ENCODE measurements at regions not wholly inside any gene's neighbourhood (a gene's known extent, or its start where the extent isn't known, plus 50 kb on each side); places are given as distances from the start of the nearest gene placed in this dataset.

DNA sequence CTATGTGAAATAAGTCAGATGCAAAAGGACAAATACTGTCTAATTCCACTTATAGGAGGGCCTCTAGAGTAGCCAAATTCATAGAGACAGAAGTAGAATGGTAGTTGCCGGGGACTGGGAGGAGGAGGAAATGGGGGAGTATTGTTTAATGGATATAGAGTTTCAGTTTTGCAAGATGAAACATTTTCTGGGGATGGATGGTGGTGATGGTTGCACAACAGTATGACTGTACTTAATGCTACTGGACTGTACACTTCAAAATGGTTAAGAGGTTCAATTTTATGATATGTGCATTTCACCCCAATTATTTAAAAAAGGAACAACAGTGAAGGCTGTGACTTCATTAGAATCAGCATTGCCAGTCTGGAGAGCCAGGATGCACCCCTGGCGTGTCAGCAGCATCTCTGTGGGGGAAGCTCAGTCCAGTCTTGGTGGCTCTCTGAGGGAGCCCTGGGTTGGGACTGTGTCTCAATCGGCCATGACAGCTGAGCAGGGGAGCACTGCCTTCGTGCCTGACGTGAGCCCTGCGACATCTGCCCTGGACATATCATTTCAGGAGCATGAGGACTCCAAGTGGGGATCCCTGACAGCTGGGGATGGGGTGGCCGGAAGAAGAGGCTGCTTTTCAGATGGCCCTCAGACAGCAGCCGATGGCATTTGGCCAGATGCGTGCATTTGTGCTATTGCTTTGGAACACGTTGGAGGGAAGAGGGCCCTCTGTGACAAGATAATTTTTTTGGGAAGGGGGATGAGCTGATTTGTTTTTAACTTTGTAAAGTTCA is 130.8 kb upstream of the STC2 start:
- no peak for DNase-seq

DNA sequence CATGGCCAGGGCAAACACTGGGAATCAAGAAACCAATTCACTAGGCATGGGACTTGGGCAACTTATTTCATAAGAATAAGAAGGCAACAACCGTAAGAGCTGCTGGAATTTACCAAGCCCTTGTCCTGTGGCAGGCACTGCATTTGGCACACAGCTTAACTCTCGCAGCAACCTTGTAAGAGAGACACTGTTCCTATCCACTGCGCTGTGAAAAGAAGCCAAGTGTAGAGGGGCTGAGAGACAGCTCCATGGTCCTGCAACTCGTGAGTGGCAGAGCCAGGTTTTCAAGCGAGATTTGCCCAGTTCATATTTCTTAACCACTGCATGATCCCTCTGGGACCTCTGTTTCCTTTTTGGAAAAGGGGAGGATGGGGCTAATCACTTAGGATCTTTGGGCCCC is 129.3 kb upstream of the STC2 start:
- no peak for DNase-seq

DNA sequence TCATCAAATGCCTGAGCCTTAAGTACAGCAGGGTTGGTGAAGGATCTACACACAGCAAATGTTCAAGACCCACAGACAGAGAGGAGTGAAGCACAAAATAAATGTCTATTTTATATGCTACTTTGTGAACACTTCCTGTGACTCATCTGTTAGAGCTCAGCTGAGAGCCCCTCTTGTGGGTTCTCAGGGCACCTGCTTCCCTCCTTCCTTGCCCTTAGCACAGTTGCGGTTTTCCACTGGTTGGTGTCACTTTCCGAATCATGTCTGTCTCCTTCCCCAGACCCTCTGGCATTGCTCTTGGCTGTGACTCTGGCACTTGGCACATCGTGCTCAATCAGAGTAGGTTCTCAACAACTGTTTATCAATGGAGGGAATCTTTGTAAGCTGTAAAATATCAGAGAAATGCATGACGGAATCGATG is 128.5 kb upstream of the STC2 start:
- no peak for DNase-seq

DNA sequence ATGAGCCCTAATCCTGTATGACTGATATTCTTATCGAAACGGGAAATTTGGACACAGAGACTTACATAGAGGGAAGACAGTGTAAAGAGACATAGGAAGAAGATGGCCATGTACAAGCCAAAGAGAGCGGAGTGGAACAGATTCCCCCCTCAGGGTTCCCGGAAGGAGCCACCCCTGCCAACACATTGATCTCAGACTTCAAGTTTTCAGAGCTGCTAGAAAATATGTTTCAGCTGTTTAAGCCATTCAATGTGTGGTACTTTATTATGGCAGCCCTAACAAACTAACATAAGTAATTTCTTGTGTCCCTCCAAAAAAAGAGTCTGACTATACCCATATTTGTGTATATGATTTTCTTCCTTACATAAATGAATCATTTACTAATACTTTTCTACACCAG is 128.0 kb upstream of the STC2 start:
- no peak for DNase-seq

DNA sequence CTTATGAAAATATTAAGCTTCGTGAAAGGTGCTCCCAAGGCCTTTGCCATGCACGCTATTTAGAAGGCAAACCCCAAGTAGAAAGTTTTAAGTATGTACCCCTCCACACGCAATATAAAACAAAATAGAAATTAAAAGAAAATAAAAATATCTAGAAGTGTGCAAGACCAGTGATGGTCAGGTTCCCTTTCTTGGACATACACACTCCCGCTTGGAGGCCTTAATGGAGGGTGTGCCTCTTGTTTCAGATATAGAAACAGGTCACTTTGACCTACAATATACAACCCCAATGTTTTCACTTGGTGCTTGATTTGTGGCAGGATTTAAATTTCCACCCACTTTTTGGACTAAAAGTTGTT is 127.4 kb upstream of the STC2 start:
- no peak for DNase-seq

DNA sequence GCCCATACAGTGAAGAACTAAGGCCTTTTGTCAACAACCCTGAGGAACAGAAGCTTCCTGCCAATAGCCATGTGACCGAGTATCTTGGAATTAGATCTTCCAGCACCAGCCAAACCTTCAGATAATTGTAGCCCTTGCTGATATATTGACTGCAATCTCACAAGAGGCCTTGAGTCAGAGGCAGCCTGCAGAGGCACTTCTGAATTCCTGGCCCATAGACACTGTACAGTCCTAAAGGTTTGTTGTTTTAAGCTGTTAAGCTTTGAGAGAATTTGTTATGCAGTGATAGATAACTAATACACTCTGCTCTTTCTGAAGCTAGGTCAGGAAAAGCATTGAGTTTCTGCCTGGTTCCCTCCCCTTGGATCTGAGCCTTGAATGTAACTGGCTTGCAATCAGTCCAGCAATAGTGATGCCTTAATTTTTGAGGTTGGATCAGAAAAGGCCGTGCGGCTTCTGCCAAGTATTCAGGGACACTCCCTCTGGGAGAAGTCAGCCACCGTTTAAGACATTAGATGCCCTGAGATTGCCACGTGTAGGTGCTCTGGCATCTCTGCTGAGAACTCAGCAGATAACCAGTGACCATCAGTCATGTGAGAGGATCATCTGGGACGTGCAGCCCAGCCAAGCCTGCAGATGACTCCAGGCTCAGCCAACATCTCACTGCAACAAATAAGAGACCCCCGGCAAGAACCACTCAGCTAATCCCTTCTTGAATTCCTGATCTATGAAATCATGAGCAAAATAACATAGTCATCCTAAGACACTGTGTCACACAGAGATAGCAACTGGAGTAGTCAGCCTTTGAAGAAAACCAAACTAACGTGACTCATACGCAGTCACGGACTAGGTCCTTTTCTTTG is 126.8 kb upstream of the STC2 start:
- peak; percentile 84 for DNase-seq

GRCh38 chr5:173454361-173454735 is 126.1 kb upstream of the STC2 start:
- DNase-seq: no peak

DNA sequence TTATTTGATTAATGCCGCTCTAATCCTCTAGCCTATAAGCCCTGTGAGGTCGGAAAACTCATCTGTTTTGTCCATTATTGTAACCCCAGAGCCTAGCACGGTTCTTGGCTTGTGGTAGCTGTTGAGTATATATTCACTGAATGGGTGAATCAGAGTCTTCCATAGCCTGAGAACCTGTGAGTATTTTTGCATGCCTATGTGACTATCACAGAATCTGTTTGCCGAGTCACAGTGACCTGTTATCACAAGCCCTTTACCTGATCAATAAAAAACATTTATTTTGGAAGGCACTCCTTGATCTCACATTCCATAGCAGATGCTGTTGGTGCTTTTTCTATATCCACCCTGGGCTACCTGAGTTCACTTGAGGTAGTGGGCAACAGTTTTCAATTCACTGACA is 125.0 kb upstream of the STC2 start:
- no peak for DNase-seq

GRCh38 chr5:173452119-173452905 is 124.1 kb upstream of the STC2 start:
- no peak for DNase-seq

- DNase-seq: no peak
Measured at GRCh38 chr5:173451651-173452050, 123.4 kb upstream of the STC2 start.

GRCh38 chr5:173451031-173451430 is 122.8 kb upstream of the STC2 start:
- DNase-seq: no peak

DNA sequence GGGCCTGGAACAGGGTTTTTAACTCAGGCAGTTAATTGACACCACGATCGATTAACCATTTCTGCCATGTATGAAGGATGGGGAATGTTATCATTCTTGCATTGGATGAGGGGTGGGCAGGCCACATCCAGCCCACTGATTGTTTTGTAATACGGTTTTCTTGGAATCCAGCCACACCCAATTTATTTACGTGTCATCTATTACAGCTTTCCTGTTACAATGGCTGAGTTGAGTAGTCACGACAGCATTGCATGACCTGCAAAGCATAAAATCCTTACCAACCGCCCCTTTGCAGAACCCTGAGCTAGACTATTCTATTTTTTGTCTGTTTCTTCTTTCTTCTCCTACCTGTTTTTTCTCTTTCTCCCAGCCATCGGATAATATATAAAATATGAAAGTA is 122.0 kb upstream of the STC2 start:
- DNase-seq: no peak

- DNase-seq: no peak
Measured at GRCh38 chr5:173448856-173449255, 120.6 kb upstream of the STC2 start.

DNA sequence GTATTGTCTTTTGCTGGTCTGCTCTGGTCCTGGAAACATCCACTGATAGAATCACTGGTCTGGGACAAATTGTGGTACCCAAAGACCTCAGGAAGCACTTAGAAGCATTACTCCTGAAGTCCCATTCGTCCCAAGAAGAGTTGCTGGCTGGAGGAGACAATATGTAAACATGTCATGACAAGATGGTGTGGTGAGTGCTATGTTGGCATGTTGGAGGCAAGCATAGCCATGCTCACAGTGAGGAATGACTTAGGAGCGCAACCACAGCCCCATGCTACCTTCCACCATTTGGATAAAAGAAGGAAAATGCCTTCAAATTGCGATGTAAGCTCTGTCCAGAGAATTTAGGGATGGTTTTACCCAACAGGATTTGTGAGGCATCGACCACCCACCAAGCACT is 115.8 kb upstream of the STC2 start:
- DNase-seq: no peak

GRCh38 chr5:173441053-173441628 is 112.9 kb upstream of the STC2 start:
- no peak for DNase-seq

DNA sequence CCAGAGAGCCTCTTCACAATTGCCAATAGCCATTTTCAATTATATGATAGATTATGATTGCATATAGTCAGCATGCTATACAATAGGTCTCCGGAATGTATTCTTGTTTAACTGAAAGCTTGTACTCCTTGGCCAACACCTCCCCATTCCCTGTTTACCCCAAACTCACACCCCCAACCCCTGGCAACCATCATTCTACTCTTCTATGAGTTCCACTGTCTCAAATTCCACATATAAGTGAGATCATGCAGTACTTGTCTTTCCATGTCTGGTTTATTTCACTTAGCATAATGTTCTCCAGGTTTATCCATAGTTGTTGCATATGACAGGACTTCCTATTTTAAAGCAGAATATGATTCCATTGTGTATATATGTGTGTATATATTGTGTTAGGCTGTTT is 110.7 kb upstream of the STC2 start:
- no peak for DNase-seq

DNA sequence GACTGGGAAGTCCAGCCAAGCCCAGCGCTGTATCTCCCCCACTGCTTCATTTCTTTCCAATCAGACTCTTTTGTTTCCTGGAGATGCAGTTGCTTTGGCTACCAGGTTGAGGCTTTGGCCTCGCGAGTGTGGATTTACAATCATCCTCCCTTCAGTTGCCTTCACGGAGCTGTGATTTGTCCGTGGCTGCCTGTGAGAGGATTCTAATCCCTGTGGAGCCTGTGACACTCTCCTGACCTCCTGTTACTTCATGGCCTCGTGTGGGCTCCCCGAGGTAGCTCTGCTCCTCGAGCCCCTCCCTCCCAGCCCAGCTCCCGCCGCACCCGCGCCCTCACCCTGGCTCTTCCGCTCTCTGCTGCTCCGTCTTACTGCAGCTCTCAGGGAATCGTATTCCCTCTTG is 107.2 kb upstream of the STC2 start:
- no peak for DNase-seq

DNA sequence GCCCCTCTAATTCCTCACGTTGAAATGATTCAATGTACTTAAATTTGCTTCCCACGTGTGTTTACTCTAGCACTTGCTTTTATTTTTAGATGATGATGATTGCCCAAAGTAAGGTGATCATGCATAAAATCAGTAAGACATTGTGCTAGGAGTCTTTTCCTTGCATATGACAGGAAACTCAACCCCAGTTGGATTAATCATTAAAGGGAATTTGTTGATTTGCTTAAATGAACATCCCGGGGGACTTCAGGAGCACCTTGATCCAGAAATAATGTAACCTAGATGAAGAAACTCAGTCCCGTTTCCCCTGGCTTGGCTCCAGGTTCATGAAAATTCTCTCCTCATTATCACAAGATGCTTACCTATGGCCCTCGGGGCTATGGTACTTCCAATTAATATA is 106.1 kb upstream of the STC2 start:
- DNase-seq: no peak

GRCh38 chr5:173430394-173430793 is 102.2 kb upstream of the STC2 start:
- no peak for DNase-seq

DNA sequence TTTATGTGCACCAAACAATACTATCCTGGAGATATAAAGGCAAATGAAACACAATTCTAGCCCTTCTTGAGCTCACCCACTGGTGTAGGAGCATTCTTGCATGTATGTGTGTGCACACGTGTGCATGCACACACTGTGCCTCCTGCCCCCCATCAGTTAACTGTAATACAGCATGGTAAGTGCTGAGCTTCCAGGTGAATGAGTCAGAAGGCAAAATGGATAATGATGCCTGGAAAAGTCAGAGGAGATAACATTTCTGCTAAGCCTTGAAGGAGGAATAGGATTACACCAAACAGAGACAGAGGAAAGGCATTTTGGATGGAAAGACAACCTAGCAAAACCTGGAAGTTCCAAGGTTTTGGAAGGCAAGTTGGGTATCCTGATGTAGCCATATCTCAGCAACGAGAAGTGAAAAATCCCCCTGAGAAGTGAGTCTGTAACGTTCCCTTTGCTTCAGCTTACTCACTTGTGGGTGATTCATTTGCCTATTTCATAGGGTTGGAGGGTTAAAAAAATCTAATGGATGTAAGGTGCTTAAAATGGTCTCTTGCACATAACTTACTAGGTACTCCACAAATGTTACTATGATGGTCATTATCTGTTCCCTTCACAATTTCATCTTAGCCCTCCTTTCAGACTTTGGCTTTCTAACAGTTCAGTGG is 101.4 kb upstream of the STC2 start:
- DNase-seq: no peak

GRCh38 chr5:173423452-173424117 is 95.4 kb upstream of the STC2 start:
- no peak for DNase-seq

- DNase-seq: no peak
Measured at GRCh38 chr5:173420108-173420507, 91.9 kb upstream of the STC2 start.

Data from GOT3 (cell line).